Right atrium auricular region (tissue), 2 donors: ENCODE measurements at regions not wholly inside any gene's neighbourhood (a gene's known extent, or its start where the extent isn't known, plus 50 kb on each side); places are given as distances from the start of the nearest gene placed in this dataset.

Source experiments
- DNase-seq: peaks from one replicate; pipeline ENCODE4 v3.0.0-alpha.2; 2019; ENCODE audit warnings: low spot score
- H3K27ac ChIP-seq, 2 donors: fragments of 200-600 bp; sonication (generic); 1 replicate in 1 of 2; 2 replicates in 1 of 2; pipeline ENCODE4 v1.5.1; 2016 to 2019
- H3K27me3 ChIP-seq, 2 donors: fragments of 200-600 bp; sonication (generic); one replicate each; pipeline versions ENCODE4 v1.5.1 to v1.6.0; 2017 to 2019
- H3K36me3 ChIP-seq: fragments of 200-600 bp; sonication (generic); one replicate; pipeline ENCODE4 v1.5.1; 2016
- H3K4me1 ChIP-seq, 2 donors: fragments of 200-600 bp; sonication (generic); one replicate each; pipeline versions ENCODE4 v1.5.1 to v1.6.0; 2017 to 2019
- H3K4me3 ChIP-seq, 2 donors: fragments of 200-600 bp; sonication (generic); 1 replicate in 1 of 2; 2 replicates in 1 of 2; pipeline ENCODE4 v1.5.1; 2017 to 2019; ENCODE audit warnings: mild to moderate bottlenecking in 1 of 2, moderate library complexity in 1 of 2
- H3K9me3 ChIP-seq, 2 donors: fragments of 200-600 bp; sonication (generic); one replicate each; pipeline ENCODE4 v1.5.1; 2019
- CTCF ChIP-seq, 2 donors: fragments of 200-600 bp; sonication (generic); IDR thresholded peaks; one replicate each; pipeline ENCODE4 v1.5.1; 2019; ENCODE audit warnings: antibody characterized with exemption in 2 of 2

- no peak overlapping the region for H3K27ac ChIP-seq
- TF ChIP-seq CTCF (IDR thresholded peaks at IDR 0.05) = no peak
- no peaks in the 10 kb centered on the region for H3K27me3 ChIP-seq
- H3K4me1 ChIP-seq = no peaks in the 10 kb centered on the region
- H3K9me3 ChIP-seq = no peaks in the 10 kb centered on the region
- DNase-seq = no peak
- no peaks in the 10 kb centered on the region for H3K36me3 ChIP-seq
- no peak overlapping the region for H3K4me3 ChIP-seq
These were observed 217.7 kb upstream of the TMEFF2 start for GRCh38 chr2:192412394-192412793.

- H3K27ac ChIP-seq = no peak overlapping the region
- no peaks in the 10 kb centered on the region for H3K36me3 ChIP-seq
- no peaks in the 10 kb centered on the region for H3K9me3 ChIP-seq
- no peaks in the 10 kb centered on the region for H3K4me1 ChIP-seq
- TF ChIP-seq CTCF (IDR thresholded peaks at IDR 0.05) = no peak
- H3K27me3 ChIP-seq = no peaks in the 10 kb centered on the region
- DNase-seq = no peak
- H3K4me3 ChIP-seq = no peak overlapping the region
These were observed 217.0 kb upstream of the TMEFF2 start for GRCh38 chr2:192411755-192412154.

GRCh38 chr2:192410319-192410718 is 215.6 kb upstream of the TMEFF2 start:
- no peak overlapping the region for H3K4me3 ChIP-seq
- no peaks in the 10 kb centered on the region for H3K27me3 ChIP-seq
- H3K9me3 ChIP-seq = no peaks in the 10 kb centered on the region
- H3K4me1 ChIP-seq = no peaks in the 10 kb centered on the region
- H3K36me3 ChIP-seq = no peaks in the 10 kb centered on the region
- DNase-seq = no peak
- no peak for TF ChIP-seq CTCF (IDR thresholded peaks at IDR 0.05)
- H3K27ac ChIP-seq = no peak overlapping the region

- Histone ChIP-seq H3K27ac (no peak overlapping the region), H3K9me3 (no peaks in the 10 kb centered on the region), H3K36me3 (no peaks in the 10 kb centered on the region), H3K4me3 (no peak overlapping the region), H3K4me1 (no peaks in the 10 kb centered on the region), H3K27me3 (no peaks in the 10 kb centered on the region)
- TF ChIP-seq CTCF (IDR thresholded peaks at IDR 0.05) = no peak
- no peak for DNase-seq
These were observed 213.0 kb upstream of the TMEFF2 start for GRCh38 chr2:192407692-192408091.

- TF ChIP-seq CTCF (IDR thresholded peaks at IDR 0.05) = no peak
- Histone ChIP-seq H3K4me1 (no peaks in the 10 kb centered on the region), H3K27ac (no peak overlapping the region), H3K4me3 (no peak overlapping the region), H3K36me3 (no peaks in the 10 kb centered on the region), H3K27me3 (no peaks in the 10 kb centered on the region), H3K9me3 (peaks cover 0 to 4% of the 10 kb centered on the region in 2 donors)
- no peak for DNase-seq
These were observed 203.5 kb upstream of the TMEFF2 start for GRCh38 chr2:192398236-192398635.

- H3K27me3 ChIP-seq = no peaks in the 10 kb centered on the region
- no peak overlapping the region for H3K4me3 ChIP-seq
- no peak for DNase-seq
- no peak for TF ChIP-seq CTCF (IDR thresholded peaks at IDR 0.05)
- no peak overlapping the region for H3K27ac ChIP-seq
- H3K4me1 ChIP-seq = no peaks in the 10 kb centered on the region
- H3K9me3 ChIP-seq = peaks cover 0 to 4% of the 10 kb centered on the region in 2 donors
- no peaks in the 10 kb centered on the region for H3K36me3 ChIP-seq
These were observed 199.9 kb upstream of the TMEFF2 start for GRCh38 chr2:192394605-192395004.
